Left colon (tissue), 2 donors: ENCODE measurements at regions not wholly inside any gene's neighbourhood (a gene's known extent, or its start where the extent isn't known, plus 50 kb on each side); places are given as distances from the start of the nearest gene placed in this dataset.

Source experiments
- ATAC-seq: fragments of 200-7000 bp; cut with Tn5 transposase; one replicate; pipeline ENCODE4 v1.9.1; 2020; ENCODE audit warnings: mild to moderate bottlenecking, moderate library complexity
- DNase-seq, 2 donors: peaks; one replicate each; pipeline ENCODE4 v3.0.0-alpha.2; 2020
- intact Hi-C, 2 donors: fragments of 100-400 bp; cut with DNase I in 1 of 2; cut with micrococcal nuclease in 1 of 2; formaldehyde crosslinking; loops; one replicate each; pipeline versions ENCODE4 v1.11.2 to v1.14.0; 2022; cut with DNase I, micrococcal nuclease
- donor health status: DM: no; HTN: no; CAD: no.
- donor health status: DM: yes; HTN: yes; CAD: no.

- DNase-seq, result no peak
- ATAC-seq, result no peak
- intact Hi-C loops, result no loop called here
These were observed 96.4 kb downstream of the SYNE3 start for GRCh38 chr14:95420060-95420459.

DNA sequence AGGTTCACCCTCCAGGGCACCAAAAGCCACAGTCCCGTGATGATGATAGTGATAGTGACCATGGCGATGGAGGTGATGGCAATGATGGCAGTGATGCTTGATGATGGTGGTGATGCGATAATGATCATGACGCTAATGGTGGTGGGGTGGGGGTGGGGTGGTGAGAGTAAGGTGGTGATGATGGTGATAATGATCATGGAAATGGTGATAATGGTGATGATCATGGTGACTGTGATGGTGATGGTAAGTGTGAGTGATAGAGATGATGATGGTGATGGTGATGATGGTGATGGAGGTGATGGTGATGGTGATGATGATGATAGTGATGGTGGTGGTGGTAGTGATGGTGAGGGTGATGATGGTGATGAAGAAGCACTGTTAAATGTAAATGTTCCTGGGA, 96.9 kb downstream of the SYNE3 start:
- DNase-seq (no peak), ATAC-seq (no peak)
- intact Hi-C loops, result no loop called here

DNA sequence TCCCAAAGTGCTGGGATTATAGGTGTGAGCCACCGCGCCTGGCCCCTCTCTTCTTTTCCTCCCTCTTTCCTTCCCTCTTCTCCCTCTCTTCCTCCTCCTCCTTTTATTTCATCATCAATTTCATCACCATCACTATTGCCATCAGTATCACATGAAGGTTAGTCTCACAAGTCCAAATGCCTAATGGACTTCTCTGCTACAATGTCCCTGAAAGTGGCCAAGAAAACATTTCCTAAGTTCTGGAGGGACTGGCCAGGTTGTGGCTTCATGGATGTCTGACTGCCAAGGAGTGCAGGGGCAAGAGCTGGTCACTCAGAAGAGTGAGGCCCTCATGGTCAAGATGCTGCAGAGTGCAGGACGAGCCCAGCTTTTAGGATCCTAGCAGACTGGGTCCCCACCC, 97.6 kb downstream of the SYNE3 start:
- ATAC-seq, result no peak
- DNase-seq, result no peak
- intact Hi-C loops, result no loop called here

DNA sequence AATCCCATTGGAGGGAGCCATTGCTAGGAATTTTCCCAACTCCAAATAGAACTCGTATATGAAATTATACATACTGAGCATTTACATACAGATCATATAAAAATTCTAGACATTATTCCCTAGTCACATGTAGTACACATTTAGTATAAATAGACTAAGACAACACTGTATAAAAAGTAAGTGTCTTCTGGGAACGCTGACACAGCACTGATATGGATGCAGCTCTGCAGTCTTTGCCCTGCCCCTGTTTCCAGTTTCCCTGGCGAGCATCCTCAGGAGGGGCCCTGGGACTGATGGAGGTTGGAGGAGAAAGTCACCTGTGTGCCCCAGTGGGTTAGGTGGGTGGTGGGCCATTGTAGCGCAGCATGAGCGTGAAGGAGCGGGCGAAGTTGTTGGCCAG, 97.8 kb upstream of the CLMN start:
- intact Hi-C loops, result no loop called here
- ATAC-seq, result no peak
- DNase-seq, result no peak

- ATAC-seq, result no peak
- no peak for DNase-seq
- intact Hi-C loops, result no loop called here
These were observed 96.3 kb upstream of the CLMN start for GRCh38 chr14:95415993-95416392.

DNA sequence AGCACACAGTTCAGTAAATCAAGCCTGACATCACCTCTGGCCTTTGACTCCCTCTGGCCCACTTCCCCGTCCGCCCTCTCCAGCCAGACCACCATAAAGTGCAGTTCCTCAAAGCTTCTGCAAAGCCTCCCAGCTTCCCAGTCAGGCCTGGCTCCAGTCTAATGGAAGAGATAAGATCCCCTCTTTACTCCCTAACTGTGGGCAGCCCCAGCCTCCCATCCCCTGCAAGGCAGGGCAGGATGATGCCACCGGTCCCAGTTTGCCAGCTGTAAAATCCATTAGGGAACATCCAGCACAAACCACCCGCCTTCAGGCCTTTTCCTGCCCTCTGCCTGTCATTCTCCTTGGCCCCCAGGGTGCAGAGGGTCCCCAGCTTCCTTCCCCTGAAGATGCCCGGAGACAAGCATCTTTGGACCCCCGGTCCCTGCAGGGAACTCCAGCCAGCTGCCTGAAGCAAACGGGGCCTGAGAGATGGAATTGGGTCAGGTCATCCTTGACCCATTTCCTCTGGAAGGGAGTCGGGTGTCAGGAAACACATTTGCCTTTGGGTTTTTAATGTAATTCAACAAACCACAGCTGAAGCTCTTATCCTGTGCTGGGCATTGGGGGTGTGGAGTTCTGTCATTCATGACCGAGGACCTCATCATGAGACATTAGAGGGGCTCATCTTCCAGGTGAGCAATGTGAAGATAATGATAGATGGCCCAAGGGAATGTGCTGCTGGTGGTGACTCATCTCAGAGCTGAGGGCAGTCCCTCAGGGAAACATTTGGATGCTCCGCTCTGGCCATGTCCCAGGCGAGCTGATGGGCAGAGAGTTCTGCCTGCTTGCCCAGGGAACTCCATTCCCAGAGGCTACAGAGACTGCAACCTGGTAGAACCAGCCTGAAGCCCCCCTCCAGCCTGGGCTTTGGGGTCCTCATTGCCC, 93.8 kb upstream of the CLMN start:
- ATAC-seq, result no peak
- intact Hi-C loops, result no loop called here
- DNase-seq, result no peak

DNA sequence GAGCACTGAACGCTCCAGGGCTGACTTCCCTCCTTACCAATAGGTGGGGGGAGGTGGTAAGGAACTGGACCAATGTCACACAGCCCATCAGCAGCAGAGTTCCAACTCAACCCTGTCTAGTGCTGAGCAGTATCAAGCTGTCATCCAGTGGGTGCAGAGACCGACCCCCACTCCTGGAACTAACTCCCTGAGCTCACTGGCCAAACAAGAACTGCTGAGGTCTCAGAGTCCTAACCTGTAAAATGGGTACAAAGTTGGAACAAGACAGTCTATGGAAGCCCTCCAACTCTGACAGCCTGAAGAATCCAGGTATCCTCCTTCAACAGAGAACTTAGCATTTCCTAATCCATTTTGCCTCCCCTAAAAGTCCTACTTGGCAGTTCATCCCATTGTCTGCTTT, 91.1 kb upstream of the CLMN start:
- ATAC-seq (no peak), DNase-seq (no peak)
- intact Hi-C loops, result no loop called here

GRCh38 chr14:95409477-95410272, 90.0 kb upstream of the CLMN start:
- ATAC-seq, result no peak
- no peak for DNase-seq
- intact Hi-C loops, result no loop called here

GRCh38 chr14:95408731-95409476, 89.2 kb upstream of the CLMN start:
- peak; percentile 93 for ATAC-seq
- intact Hi-C loops, result no loop called here
- DNase-seq, result peak in 1 of 2 donors; percentile 20

GRCh38 chr14:95407354-95407753, 87.6 kb upstream of the CLMN start:
- intact Hi-C loops, result no loop called here
- ATAC-seq, result no peak

DNA sequence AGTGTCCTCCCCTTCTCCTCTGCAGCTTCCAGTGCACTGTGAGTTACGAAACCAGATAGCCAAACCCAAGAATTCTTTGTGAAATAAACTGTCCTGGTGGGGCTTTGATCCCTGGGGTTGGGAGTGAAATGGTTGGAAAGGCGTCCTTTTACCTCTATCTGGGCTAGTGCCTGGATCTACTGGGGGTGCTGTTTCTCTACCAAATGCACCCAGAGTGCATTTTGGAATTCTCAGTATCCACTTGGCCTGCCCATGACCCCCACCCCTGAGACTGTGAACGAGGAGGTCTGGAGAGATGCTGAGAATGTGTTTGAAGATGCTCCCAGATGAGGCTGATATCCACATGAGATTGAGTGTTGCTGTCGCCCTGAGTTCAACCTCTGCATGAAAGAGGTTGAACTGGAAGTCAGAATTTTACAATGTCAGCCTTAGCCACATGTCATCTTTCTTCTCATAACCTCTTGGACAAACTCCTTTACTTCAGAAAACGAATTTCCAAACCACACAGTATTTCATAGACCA, 87.1 kb upstream of the CLMN start:
- intact Hi-C loops, result no loop called here
- DNase-seq, result no peak
- no peak for ATAC-seq

More at GRCh38 chr14:95407354-95407753, 87.6 kb upstream of the CLMN start:
- no peak for DNase-seq

GRCh38 chr14:95404583-95404982, 84.9 kb upstream of the CLMN start:
- ATAC-seq (no peak), DNase-seq (no peak)
- intact Hi-C loops, result no loop called here

DNA sequence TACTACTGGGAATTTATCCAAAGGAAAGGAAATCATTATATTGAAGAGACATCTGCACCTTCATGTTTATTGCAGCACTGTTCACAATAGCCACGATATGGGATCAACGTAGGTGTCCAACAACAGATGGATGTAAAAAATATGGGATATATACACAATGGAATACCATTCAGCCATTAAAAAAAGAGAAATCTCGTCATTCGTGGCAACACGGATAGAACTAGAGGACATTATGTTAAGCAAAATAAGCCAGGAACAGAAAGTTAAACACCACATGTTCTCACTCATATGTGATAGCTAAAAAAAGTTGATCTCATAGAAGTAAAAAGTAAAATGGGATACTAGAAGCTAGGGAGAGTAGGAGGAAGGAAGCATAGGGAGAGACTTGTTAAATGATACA, 82.9 kb upstream of the CLMN start:
- DNase-seq, result no peak
- ATAC-seq, result no peak
- intact Hi-C loops, result no loop called here

DNA sequence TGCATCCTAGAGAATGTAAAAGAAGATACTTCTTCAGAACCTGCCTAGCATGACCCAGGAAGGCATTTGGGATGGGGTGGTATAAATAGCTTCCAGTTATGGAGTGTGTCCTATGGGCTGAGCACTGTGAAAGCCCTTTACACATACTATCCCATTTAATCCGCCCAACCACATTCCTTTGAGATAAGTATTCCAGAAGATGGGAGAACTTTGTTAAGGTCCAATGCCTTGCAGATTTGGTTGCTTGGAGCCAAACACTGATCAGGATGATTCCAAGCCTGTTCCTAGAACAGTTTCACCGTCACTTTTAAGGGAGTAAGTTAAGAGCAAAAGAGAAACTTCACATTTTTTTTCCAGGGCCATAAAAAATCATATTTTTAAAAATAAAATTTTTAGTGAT, 82.5 kb upstream of the CLMN start:
- no peak for ATAC-seq
- intact Hi-C loops, result no loop called here
- no peak for DNase-seq

- intact Hi-C loops, result no loop called here
- ATAC-seq (no peak), DNase-seq (no peak)
These were observed 79.2 kb upstream of the CLMN start for GRCh38 chr14:95398630-95399547.

GRCh38 chr14:95397325-95397724, 77.6 kb upstream of the CLMN start:
- ATAC-seq (no peak), DNase-seq (no peak)
- intact Hi-C loops, result no loop called here

DNA sequence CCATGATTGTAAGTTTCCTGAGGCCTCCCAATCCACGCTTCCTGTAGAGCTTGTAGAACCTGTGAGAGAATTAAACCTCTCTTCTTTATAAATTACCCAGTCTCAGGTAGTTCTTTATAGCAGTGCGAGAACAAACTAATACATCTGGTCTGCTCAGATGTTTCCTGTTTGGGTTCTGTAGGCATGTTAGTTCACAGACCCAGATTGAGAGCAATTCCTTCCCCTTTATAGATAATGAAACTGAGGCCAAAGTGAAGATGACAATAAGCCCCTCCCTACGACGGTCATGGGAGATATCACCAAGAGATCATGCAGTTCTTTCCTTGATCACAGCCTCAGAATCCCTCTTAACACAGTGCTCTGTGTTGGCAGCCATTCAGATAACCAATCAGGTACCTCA, 76.5 kb upstream of the CLMN start:
- DNase-seq, result no peak
- intact Hi-C loops, result no loop called here
- ATAC-seq, result no peak

DNA sequence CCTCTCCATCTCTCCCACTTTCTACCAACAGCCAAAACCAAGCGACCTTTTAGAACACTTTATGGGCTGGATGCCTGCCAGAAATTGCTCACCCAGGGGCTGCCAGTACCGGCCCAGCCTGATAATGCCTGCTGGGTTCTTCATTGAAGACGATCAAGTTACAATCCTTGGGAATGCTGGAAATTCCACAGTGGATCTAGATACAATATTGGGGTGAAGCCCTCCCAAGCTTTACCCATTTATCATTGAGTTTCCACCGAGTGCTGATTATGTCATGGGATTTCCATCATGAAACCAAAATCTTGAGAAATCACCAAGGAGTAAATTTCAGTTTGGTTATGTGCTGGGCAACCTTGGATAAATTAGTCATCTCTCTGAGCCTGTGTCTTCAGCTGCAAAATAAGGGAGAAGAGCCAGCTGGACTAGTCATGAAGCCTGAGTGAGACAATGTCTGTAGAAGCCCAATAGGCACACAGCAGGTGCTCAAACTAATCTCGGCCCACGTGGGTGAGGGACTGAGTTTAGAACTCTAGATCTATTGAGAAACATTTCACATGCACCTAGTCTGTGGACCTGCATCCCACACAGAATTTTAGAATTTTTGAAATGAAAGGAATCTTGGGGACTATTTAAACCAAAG, 75.5 kb upstream of the CLMN start:
- DNase-seq (no peak), ATAC-seq (no peak)
- intact Hi-C loops, result no loop called here
